Bronchial epithelial cell (primary cell): ENCODE measurements at regions not wholly inside any gene's neighbourhood (a gene's known extent, or its start where the extent isn't known, plus 50 kb on each side); places are given as distances from the start of the nearest gene placed in this dataset.

Source experiments
- DNase-seq: peaks from one replicate; pipeline ENCODE4 v3.0.0-alpha.2; 2010; ENCODE audit warnings: low read depth
- FAIRE-seq: peaks from 2 replicates; lab custom pipeline; 2011; peaks lifted over from hg19 to GRCh38; lab: Jason Lieb, UNC
- H3K27me3 ChIP-seq: 2 replicates; pipeline ENCODE4 v1.5.1; 2011; ENCODE audit warnings: low read length; ENCODE audit not compliant: control insufficient read depth, insufficient read depth
- H3K36me3 ChIP-seq: 2 replicates; pipeline ENCODE4 v1.5.1; 2011; ENCODE audit warnings: low read length; ENCODE audit not compliant: control insufficient read depth, insufficient read depth
- H3K4me3 ChIP-seq: 2 replicates; pipeline ENCODE4 v1.5.1; 2011; ENCODE audit warnings: mild to moderate bottlenecking, low read depth, low read length, control low read depth
- TF ChIP-seq, protein P1 (sequence below): IDR thresholded peaks from 2 replicates; pipeline ENCODE4 v1.5.1; 2011; ENCODE audit warnings: mild to moderate bottlenecking, moderate library complexity, low read length, control low read depth, inconsistent platforms; ENCODE audit not compliant: insufficient read depth, severe bottlenecking

DNA sequence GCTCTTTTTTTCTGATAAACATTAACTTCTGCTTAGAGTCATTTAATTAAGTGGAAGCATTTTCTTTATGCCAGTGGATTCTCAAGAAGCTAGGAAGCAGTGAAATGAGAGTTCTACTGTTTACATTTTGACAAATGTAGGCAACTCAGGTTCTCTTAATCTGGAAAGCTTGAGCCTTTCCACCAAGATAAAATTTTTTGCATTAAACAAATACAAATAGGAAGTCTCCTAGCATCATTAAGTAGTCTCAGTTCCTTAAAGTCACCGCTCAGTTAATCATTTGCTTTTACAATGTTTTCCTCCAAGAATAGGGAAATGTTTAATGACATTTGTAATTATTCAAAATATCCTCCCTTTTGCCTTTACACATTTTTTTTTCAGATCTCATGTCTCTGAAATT is 290.4 kb upstream of the PDE4D start:
- TF ChIP-seq, protein P1, sequence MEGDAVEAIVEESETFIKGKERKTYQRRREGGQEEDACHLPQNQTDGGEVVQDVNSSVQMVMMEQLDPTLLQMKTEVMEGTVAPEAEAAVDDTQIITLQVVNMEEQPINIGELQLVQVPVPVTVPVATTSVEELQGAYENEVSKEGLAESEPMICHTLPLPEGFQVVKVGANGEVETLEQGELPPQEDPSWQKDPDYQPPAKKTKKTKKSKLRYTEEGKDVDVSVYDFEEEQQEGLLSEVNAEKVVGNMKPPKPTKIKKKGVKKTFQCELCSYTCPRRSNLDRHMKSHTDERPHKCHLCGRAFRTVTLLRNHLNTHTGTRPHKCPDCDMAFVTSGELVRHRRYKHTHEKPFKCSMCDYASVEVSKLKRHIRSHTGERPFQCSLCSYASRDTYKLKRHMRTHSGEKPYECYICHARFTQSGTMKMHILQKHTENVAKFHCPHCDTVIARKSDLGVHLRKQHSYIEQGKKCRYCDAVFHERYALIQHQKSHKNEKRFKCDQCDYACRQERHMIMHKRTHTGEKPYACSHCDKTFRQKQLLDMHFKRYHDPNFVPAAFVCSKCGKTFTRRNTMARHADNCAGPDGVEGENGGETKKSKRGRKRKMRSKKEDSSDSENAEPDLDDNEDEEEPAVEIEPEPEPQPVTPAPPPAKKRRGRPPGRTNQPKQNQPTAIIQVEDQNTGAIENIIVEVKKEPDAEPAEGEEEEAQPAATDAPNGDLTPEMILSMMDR, result no peak
- Histone ChIP-seq H3K4me3 (no peak overlapping the region), H3K36me3 (no peaks in the 10 kb centered on the region), H3K27me3 (peaks cover 2% of the 10 kb centered on the region)
- FAIRE-seq (no peak), DNase-seq (no peak)

DNA sequence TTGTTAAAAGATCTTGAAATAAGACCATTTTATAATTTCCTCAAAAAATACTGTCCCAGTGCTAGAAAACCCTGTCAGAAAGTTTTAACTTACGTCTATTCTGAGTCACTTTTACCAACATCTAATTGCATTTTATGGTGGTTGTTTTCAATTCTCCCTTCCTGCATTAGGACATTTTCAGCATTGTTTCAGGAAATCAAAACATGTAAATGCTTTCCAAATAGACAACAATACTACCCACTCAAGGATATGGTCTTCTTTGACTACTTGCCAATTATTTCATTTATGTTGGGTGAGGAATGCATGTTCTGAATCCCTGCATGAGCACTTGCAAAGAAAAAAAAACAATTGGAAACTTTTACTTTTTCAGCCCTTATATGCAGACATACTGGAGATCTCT is 284.6 kb upstream of the PDE4D start:
- TF ChIP-seq, protein P1, result no peak
- no peak overlapping the region for H3K4me3 ChIP-seq
- H3K27me3 ChIP-seq, result no peaks in the 10 kb centered on the region
- FAIRE-seq, result no peak
- no peak for DNase-seq
- H3K36me3 ChIP-seq, result no peaks in the 10 kb centered on the region

DNA sequence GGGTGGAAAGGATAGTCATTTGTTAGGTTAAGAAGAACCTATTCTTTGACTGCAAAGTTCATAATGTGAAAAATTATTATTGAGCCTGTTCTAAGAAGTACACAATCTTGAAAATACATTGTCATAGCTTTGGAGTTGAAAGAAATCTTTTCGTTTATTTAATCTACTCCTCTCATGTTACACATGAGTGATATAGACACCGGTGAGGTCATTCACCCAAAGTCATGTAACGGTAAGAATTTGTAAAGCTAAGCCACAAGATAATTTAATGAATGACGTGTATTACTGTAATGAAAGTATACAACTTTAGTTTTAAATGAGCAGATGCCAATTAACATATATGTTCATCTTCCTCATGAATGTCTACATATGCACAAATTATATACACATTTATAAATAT is 284.1 kb upstream of the PDE4D start:
- no peaks in the 10 kb centered on the region for H3K27me3 ChIP-seq
- H3K4me3 ChIP-seq, result no peak overlapping the region
- TF ChIP-seq, protein P1, result no peak
- DNase-seq (peak; percentile 16), FAIRE-seq (no peak)
- H3K36me3 ChIP-seq, result no peaks in the 10 kb centered on the region

DNA sequence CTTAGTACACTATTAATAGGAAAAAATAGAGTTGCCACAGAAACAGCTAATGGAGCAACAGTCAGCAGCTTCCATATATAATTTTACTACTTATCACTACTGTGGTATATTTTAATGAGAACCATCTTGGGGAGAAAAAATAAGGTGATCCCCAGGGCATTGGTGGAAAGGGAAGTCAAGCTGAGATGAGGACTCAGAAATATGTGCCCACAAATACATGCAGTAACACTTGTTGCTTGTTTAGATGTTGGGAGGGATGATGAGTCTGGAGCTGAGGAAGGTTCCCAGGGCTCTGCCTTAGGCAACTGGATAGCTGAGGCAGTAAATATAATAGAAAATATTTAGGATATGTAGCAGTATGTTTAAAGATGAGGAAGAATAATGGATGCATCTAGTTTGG is 280.1 kb upstream of the PDE4D start:
- DNase-seq (no peak), FAIRE-seq (no peak)
- no peaks in the 10 kb centered on the region for H3K27me3 ChIP-seq
- TF ChIP-seq, protein P1, result no peak
- H3K36me3 ChIP-seq, result no peaks in the 10 kb centered on the region
- H3K4me3 ChIP-seq, result no peak overlapping the region

DNA sequence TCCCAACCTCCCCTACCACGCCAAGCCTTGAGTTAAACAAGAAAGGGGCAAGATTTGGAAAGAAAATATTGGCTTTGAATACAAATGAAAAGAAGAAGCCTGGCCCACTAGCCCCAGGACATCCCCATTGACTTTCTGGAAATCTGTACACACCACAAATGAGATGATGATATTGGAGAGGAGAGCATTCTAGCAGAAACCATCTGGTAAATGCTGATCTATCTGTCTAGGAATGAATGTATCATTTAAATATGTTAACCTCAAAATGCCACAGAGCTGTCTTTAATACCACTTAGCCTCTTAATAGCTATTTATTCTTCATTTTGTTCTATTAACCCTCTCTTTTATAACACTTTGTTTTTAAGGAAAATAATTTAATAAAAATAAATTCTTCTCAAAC is 270.2 kb upstream of the PDE4D start:
- DNase-seq, result no peak
- Histone ChIP-seq H3K4me3 (no peak overlapping the region), H3K36me3 (no peaks in the 10 kb centered on the region), H3K27me3 (no peaks in the 10 kb centered on the region)
- FAIRE-seq, result no peak
- TF ChIP-seq, protein P1, result no peak

DNA sequence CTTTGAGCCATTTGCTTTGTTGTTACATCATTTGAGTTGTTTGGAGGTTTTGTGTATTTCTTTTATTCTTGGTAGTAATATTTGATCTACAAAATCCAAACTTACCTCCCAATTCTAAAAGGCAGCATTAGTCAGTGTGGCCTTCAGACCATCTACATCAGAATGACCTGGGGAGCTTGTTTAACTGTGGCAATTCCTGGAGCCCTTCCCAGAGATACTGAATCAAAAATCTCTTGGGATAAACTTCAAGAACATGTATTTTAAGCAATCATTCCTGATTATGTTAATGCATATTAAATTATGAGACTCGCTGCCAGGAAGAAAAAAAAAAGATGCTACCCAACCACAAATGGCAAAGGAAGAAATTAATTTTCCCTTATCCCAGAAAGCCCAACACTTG is 268.9 kb upstream of the PDE4D start:
- DNase-seq, result no peak
- TF ChIP-seq, protein P1, result no peak

More for the DNA sequence above, 268.9 kb upstream of the PDE4D start:
- H3K4me3 ChIP-seq, result no peak overlapping the region
- no peaks in the 10 kb centered on the region for H3K36me3 ChIP-seq
- no peak for FAIRE-seq
- H3K27me3 ChIP-seq, result no peaks in the 10 kb centered on the region
